ENCODE measurements at regions not wholly inside any gene's neighbourhood (a gene's known extent, or its start where the extent isn't known, plus 50 kb on each side); places are given as distances from the start of the nearest gene placed in this dataset.
A peak's percentile ranks its signal among the peaks of the same experiment; 100 is the strongest.

DNA sequence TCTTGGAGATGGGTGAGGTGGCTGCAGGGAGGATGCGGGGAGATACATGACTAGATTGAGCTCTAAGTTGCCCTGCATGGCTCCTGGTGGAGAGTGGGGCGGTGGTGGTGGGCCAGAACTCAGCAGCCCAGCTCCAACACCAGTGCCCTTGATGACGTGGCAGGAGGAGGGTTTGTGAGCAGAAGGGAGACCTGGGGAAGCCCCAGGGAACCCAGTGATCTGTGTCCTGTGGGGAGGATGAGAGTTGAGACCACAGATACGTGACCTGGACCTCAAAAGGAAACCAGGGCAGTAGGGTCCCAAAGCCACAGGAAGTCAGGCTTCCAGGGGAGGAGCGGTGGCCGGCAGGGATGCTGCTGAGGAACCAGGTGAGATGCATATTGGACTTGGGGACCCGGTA, 989.1 kb upstream of the TMEM132C start:
- no peak for DNase-seq (ENCODE audit: low read depth in 1 of 2, low spot score in 2 of 2)
- TF ChIP-seq SUZ12 (IDR thresholded peaks at IDR 0.05; ENCODE audit: low read length) = no peak
- no peak for TF ChIP-seq JUND (IDR thresholded peaks at IDR 0.05; ENCODE audit: low read length)
- no peak for TF ChIP-seq TBP (IDR thresholded peaks at IDR 0.05; ENCODE audit: low read depth, low read length)
- TF ChIP-seq BACH1 (IDR thresholded peaks at IDR 0.05; ENCODE audit: low read length) = no peak
- TF ChIP-seq CHD2 (IDR thresholded peaks at IDR 0.05; ENCODE audit: low read length) = no peak
- TF ChIP-seq POLR2AphosphoS5 (IDR thresholded peaks at IDR 0.05; ENCODE audit: low read depth, low read length) = no peak
- no peak for TF ChIP-seq HDAC6 (IDR thresholded peaks at IDR 0.05; ENCODE audit: low read depth, low read length)
- no peak for TF ChIP-seq CTBP2 (IDR thresholded peaks at IDR 0.05; ENCODE audit: borderline replicate concordance, insufficient read depth, insufficient read length, low read length)

More for the DNA sequence above, 989.1 kb upstream of the TMEM132C start:
- no peak overlapping the region for H3K18ac ChIP-seq (ENCODE audit: extremely low read depth, low read length)
- H2BK15ac ChIP-seq (ENCODE audit: low read length) = peak overlapping the region; percentile 46; the same call in 1 of the 2 replicates
- no peaks in the 10 kb centered on the region for H3K79me2 ChIP-seq (ENCODE audit: control insufficient read depth in 1 of 2, insufficient read depth in 2 of 2, low read length in 2 of 2)
- no peak overlapping the region for H2BK20ac ChIP-seq (ENCODE audit: low read length)
- H3K56ac ChIP-seq (replicated peaks; ENCODE audit: insufficient read length, low read depth, low read length) = no peak overlapping the region
- no peak overlapping the region for H2BK12ac ChIP-seq (ENCODE audit: low read depth, low read length)
- no peak overlapping the region for H2BK120ac ChIP-seq (replicated peaks; ENCODE audit: low read depth, low read length)
- POLR2A ChIA-PET (ENCODE audit: partially characterized antibody) = no interaction called here
- WGBS, 2 experiments (ENCODE audit: extremely low coverage in 1 of 2, insufficient coverage in 1 of 2, insufficient read length in 1 of 2, insufficient replicate concordance in 2 of 2, low coverage in 1 of 2, low lambda C conversion rate in 2 of 2, missing lambda C conversion rate in 1 of 2) = 77% methylated on average over 7 of the region's 7 CpGs; no CpG with 5 or more reads in 1 of the 2 experiments
- no peaks in the 10 kb centered on the region; a peak in 1 of 7 replicates for H3K4me1 ChIP-seq (replicated peaks in 1 of 4; ENCODE audit: control insufficient read depth in 3 of 4, insufficient read depth in 4 of 4, low read length in 3 of 4)
- H3K9me3 ChIP-seq (ENCODE audit: insufficient read depth in 2 of 2, low read depth in 1 of 2, low read length in 1 of 2) = no peaks in the 10 kb centered on the region
- FAIRE-seq = no peak
- H4K8ac ChIP-seq (ENCODE audit: extremely low read depth, insufficient read depth, low read length) = no peak overlapping the region
- no peak overlapping the region for H3K27ac ChIP-seq (ENCODE audit: low read depth, low read length)
- no peak overlapping the region for H4K91ac ChIP-seq (replicated peaks; ENCODE audit: insufficient read length, low read length)
- no peak overlapping the region for H3K4ac ChIP-seq (replicated peaks; ENCODE audit: insufficient read length, low read depth, low read length)
- no peaks in the 10 kb centered on the region; the same call in 1 of the 2 replicates for H3K23me2 ChIP-seq (ENCODE audit: low read depth, low read length)
- no peaks in the 10 kb centered on the region for H3K79me1 ChIP-seq (ENCODE audit: low read depth, low read length)
- no peak overlapping the region for H4K5ac ChIP-seq (ENCODE audit: insufficient read length, low read depth, low read length)
- H2BK5ac ChIP-seq (ENCODE audit: low read depth, low read length) = no peak overlapping the region
- no peak overlapping the region for H3K9ac ChIP-seq (replicated peaks in 1 of 4; ENCODE audit: extremely low read depth in 1 of 4, low read depth in 3 of 4, low read length in 3 of 4)
- no peaks in the 10 kb centered on the region for H3K36me3 ChIP-seq (ENCODE audit: control insufficient read depth in 2 of 4, insufficient read depth in 4 of 4, low read length in 3 of 4)
- no peak overlapping the region for H2AFZ ChIP-seq (ENCODE audit: low read length)
- H3K4me2 ChIP-seq (ENCODE audit: insufficient read depth in 1 of 2, low read depth in 2 of 2, low read length in 2 of 2) = no peak overlapping the region
- CTCF ChIA-PET (ENCODE audit: partially characterized antibody) = interaction anchor here (0.9 kb wide), 1 partner anchor 89 kb away, joined by 3 read pairs; no protein-coding TSS in a partner anchor
- no peak overlapping the region for H3K23ac ChIP-seq (ENCODE audit: insufficient read length)
- no peak overlapping the region for H3K4me3 ChIP-seq (ENCODE audit: extremely low read depth in 1 of 4, insufficient read depth in 2 of 4, low read depth in 3 of 4, low read length in 4 of 4)
- no peaks in the 10 kb centered on the region for H3K27me3 ChIP-seq (replicated peaks in 1 of 4; ENCODE audit: control insufficient read depth in 3 of 4, extremely low read depth in 1 of 4, insufficient read depth in 3 of 4, low read length in 3 of 4)
- no peak overlapping the region for H2AK5ac ChIP-seq (ENCODE audit: low read depth, low read length)
- no peak overlapping the region for H3K14ac ChIP-seq (ENCODE audit: insufficient read length)
- H4K20me1 ChIP-seq (replicated peaks in 1 of 2; ENCODE audit: control insufficient read depth in 1 of 2, insufficient read depth in 2 of 2, low read length in 2 of 2) = no peaks in the 10 kb centered on the region
